IMR-90 (cell line): ENCODE measurements at regions not wholly inside any gene's neighbourhood (a gene's known extent, or its start where the extent isn't known, plus 50 kb on each side); places are given as distances from the start of the nearest gene placed in this dataset.

ENCODE experiments used
- ATAC-seq: fragments of 200-7000 bp; cut with Tn5 transposase; 2 replicates; pipeline ENCODE4 v1.9.1; 2020; ENCODE audit warnings: low read depth, mild to moderate bottlenecking, moderate library complexity
- BruUV-seq: library from RNA; stranded (reverse); fragments of 400-500 nt; replicated peaks from 2 replicates; lab custom pipeline; 2021; lab: Mats Ljungman, UMichigan
- CTCF ChIA-PET: fragments of 300-600 bp; formaldehyde crosslinking; extraction: SDS; loops from one replicate; lab custom pipeline; 2021; ENCODE audit warnings: antibody characterized with exemption; lab: Yijun Ruan, JAX
- POLR2A ChIA-PET: fragments of 300-600 bp; sonication (Branson Sonifier 250); formaldehyde crosslinking; loops from one replicate; lab custom pipeline; 2022; ENCODE audit warnings: antibody characterized with exemption; ENCODE audit not compliant: unreplicated experiment; lab: Charles Lee
- DNase-seq: peaks from one replicate; pipeline ENCODE4 v3.0.0; 2013
- H2AFZ ChIP-seq: replicated peaks from 2 replicates; pipeline ENCODE3; 2013; ENCODE audit warnings: low read length, mild to moderate bottlenecking; ENCODE audit not compliant: poor library complexity
- H2AK5ac ChIP-seq: 2 replicates; pipeline ENCODE4 v1.6.1; 2013; ENCODE audit warnings: low read depth, low read length, inconsistent platforms
- H2AK9ac ChIP-seq: replicated peaks from 2 replicates; pipeline ENCODE3; 2013; ENCODE audit warnings: mild to moderate bottlenecking, low read depth, low read length, moderate library complexity; ENCODE audit not compliant: poor library complexity
- H2BK120ac ChIP-seq: 2 replicates; pipeline ENCODE4 v1.6.1; 2013; ENCODE audit warnings: low read depth, low read length, inconsistent platforms
- H2BK15ac ChIP-seq: 3 replicates; pipeline ENCODE4 v1.6.1; 2013; ENCODE audit warnings: low read depth, low read length, inconsistent platforms
- H2BK20ac ChIP-seq: 2 replicates; pipeline ENCODE4 v1.6.1; 2013; ENCODE audit warnings: low read depth, mild to moderate bottlenecking, inconsistent platforms, low read length, moderate library complexity
- H2BK5ac ChIP-seq: 2 replicates; pipeline ENCODE4 v1.6.1; 2013; ENCODE audit warnings: mild to moderate bottlenecking, low read depth, low read length, inconsistent platforms; ENCODE audit not compliant: poor library complexity, severe bottlenecking
- H3K14ac ChIP-seq: replicated peaks from 2 replicates; pipeline ENCODE4 v1.6.1; 2013; ENCODE audit warnings: low read depth, low read length, inconsistent platforms
- H3K18ac ChIP-seq: 2 replicates; pipeline ENCODE4 v1.6.1; 2013; ENCODE audit warnings: low read depth, low read length, control low read depth
- H3K23ac ChIP-seq: 2 replicates; pipeline ENCODE4 v1.6.1; 2013; ENCODE audit warnings: low read depth, low read length, inconsistent platforms
- H3K27ac ChIP-seq: 2 replicates; pipeline ENCODE4 v1.5.1; 2013; ENCODE audit warnings: mild to moderate bottlenecking, control low read depth, low read length; ENCODE audit not compliant: insufficient read depth
- H3K27me3 ChIP-seq: 2 replicates; pipeline ENCODE4 v1.6.1; 2013; ENCODE audit warnings: low read length; ENCODE audit not compliant: control insufficient read depth, insufficient read depth
- H3K36me3 ChIP-seq: 2 replicates; pipeline ENCODE4 v1.6.1; 2013; ENCODE audit warnings: low read length, mixed read lengths; ENCODE audit not compliant: control insufficient read depth, insufficient read depth
- H3K4ac ChIP-seq: 2 replicates; pipeline ENCODE4 v1.6.1; 2013; ENCODE audit warnings: low read depth, low read length, inconsistent platforms
- H3K4me1 ChIP-seq: 2 replicates; pipeline ENCODE4 v1.6.1; 2013; ENCODE audit warnings: low read length, mixed read lengths; ENCODE audit not compliant: control insufficient read depth, insufficient read depth
- H3K4me2 ChIP-seq: 2 replicates; pipeline ENCODE4 v1.6.1; 2013; ENCODE audit warnings: low read depth, mild to moderate bottlenecking, control low read depth, low read length, moderate library complexity
- H3K4me3 ChIP-seq: 2 replicates; pipeline ENCODE4 v1.5.1; 2013; ENCODE audit warnings: low read depth, mild to moderate bottlenecking, control low read depth, low read length, moderate library complexity; ENCODE audit not compliant: insufficient read depth
- H3K56ac ChIP-seq: 2 replicates; pipeline ENCODE4 v1.6.1; 2013; ENCODE audit warnings: low read length, inconsistent platforms; ENCODE audit not compliant: insufficient read depth; ENCODE audit errors: extremely low read depth
- H3K79me1 ChIP-seq, 2 experiments: 2 replicates each; pipeline ENCODE4 v1.6.1; 2013; ENCODE audit warnings: low read length in 2 of 2, inconsistent platforms in 1 of 2, low read depth in 1 of 2
- H3K9ac ChIP-seq: 2 replicates; pipeline ENCODE4 v1.6.1; 2013; ENCODE audit warnings: low read depth, low read length, control low read depth
- H3K9me1 ChIP-seq: 2 replicates; pipeline ENCODE4 v1.6.1; 2013; ENCODE audit warnings: low read length, inconsistent platforms; ENCODE audit not compliant: insufficient read depth
- H3K9me3 ChIP-seq: 2 replicates; pipeline ENCODE4 v1.6.1; 2013; ENCODE audit warnings: low read length; ENCODE audit not compliant: control insufficient read depth, insufficient read depth
- H4K20me1 ChIP-seq: 2 replicates; pipeline ENCODE4 v1.6.1; 2013; ENCODE audit warnings: low read length, inconsistent platforms; ENCODE audit not compliant: insufficient read depth
- H4K5ac ChIP-seq: 2 replicates; pipeline ENCODE4 v1.6.1; 2013; ENCODE audit warnings: mild to moderate bottlenecking, low read depth, low read length, control low read depth
- H4K8ac ChIP-seq, 2 experiments: 2 replicates each; pipeline ENCODE4 v1.6.1; 2013; ENCODE audit warnings: low read depth in 2 of 2, low read length in 2 of 2, control low read depth in 1 of 2, inconsistent platforms in 1 of 2
- H4K91ac ChIP-seq: 2 replicates; pipeline ENCODE4 v1.6.1; 2013; ENCODE audit warnings: low read depth, low read length, inconsistent platforms; ENCODE audit not compliant: insufficient read depth
- BHLHE40 ChIP-seq: fragments of 150-350 bp; IDR thresholded peaks from 2 replicates; pipeline ENCODE4 v1.6.1; 2016; ENCODE audit warnings: mild to moderate bottlenecking, low read depth, low read length
- CEBPB ChIP-seq: IDR thresholded peaks from 2 replicates; pipeline ENCODE4 v1.6.1; 2012; ENCODE audit warnings: low read depth, low read length, improper control_type of control experiment
- FOS ChIP-seq: fragments of 150-350 bp; IDR thresholded peaks from 2 replicates; pipeline ENCODE4 v1.6.1; 2016; ENCODE audit warnings: low read depth, low read length
- NFE2L2 ChIP-seq: fragments of 150-350 bp; IDR thresholded peaks from 2 replicates; pipeline ENCODE4 v1.6.1; 2016; ENCODE audit warnings: low read depth, mild to moderate bottlenecking, low read length
- WGBS, 2 experiments: methylation state at CpG; one replicate each; pipeline versions ENCODE4 v1.1.5 to v1.1.7; 2013; ENCODE audit warnings: missing lambda C conversion rate in 2 of 2; ENCODE audit not compliant: insufficient read length in 1 of 2; ENCODE audit errors: extremely low coverage in 2 of 2; 5-methylcytosine and 5-hydroxymethylcytosine counted together
- dilution Hi-C: fragments of 300-500 bp; cut with HindIII; formaldehyde crosslinking; loops from one replicate; pipeline ENCODE4 v1.14.3; 2018; ENCODE audit warnings: low sequenced_read_pairs; ENCODE audit not compliant: unreplicated experiment
- in situ Hi-C: fragments of 300-500 bp; cut with MboI; formaldehyde crosslinking; loops from 3 replicates; pipeline ENCODE4 v1.14.3; 2019; ENCODE audit warnings: low sequenced_read_pairs, inconsistent platforms, mixed read lengths
- intact Hi-C: fragments of 100-400 bp; cut with micrococcal nuclease; formaldehyde crosslinking; loops from 2 replicates; pipeline ENCODE4 v1.10.0; 2022
- TF ChIP-seq, protein P1 (sequence below): fragments of 150-350 bp; IDR thresholded peaks from 2 replicates; pipeline ENCODE4 v1.6.1; 2016; ENCODE audit warnings: low read depth, mild to moderate bottlenecking, low read length, moderate library complexity, borderline replicate concordance
- TF ChIP-seq, protein P2 (sequence below): conservative IDR thresholded peaks from 2 replicates; pipeline ENCODE4 v1.5.1; 2012; ENCODE audit warnings: mild to moderate bottlenecking, low read depth, low read length, improper control_type of control experiment

DNA sequence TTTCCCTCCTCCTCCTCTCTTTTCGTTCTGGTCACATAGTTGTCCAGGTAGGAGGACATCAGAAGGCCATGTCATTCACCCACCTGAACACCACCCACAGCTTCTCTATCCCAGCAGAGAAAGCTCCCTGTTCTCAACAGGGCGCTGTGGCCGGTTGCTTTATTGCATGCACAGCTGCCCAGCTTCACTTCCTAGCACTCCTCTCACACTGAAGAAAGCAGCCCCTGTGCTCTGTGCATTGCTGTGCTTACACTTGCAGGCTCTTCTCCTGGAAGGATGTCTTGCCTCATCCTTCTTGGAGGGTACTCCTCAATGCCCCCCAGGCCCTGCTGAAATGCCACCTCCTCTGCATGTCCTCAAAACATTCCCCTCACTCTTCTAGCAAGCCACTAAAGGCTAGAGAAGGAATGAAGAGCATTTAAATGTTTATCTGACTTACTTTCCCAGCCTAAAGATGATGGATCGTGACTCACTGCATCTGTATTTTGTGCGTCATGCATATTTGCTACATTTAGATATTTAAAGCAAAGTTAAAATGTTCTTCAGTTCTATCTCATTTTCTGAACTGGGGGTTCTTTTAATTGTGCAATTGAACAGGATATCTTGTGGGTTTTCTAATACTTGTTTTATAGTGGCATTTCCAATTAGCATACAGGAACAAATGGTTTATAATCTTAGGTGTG lies 186.4 kb upstream of the PUDP start:
- ATAC-seq (peak; percentile 85), DNase-seq (peak; percentile 93)
- no peak overlapping the region for H3K4me3 ChIP-seq
- no peaks in the 10 kb centered on the region for H4K20me1 ChIP-seq
- peak overlapping the region; percentile 94 for H2AK5ac ChIP-seq
- peak overlapping the region; percentile 76 for H4K5ac ChIP-seq
- no peaks in the 10 kb centered on the region for H3K36me3 ChIP-seq
- peak overlapping the region; percentile 95 for H3K4ac ChIP-seq
- no TSS peak for BruUV-seq
- no peaks in the 10 kb centered on the region for H3K79me1 ChIP-seq
- peak overlapping the region; percentile 62; the same call in 1 of the 2 replicates for H3K56ac ChIP-seq
- peaks cover 9% of the 10 kb centered on the region for H3K9me1 ChIP-seq
- in situ Hi-C loops (no loop called here), dilution Hi-C loops (no loop called here), intact Hi-C loops (no loop called here)
- peaks cover 8% of the 10 kb centered on the region for H3K4me1 ChIP-seq
- H2AFZ ChIP-seq: peak overlapping the region; percentile 73
- peak overlapping the region; percentile 88; the same call in 2 of the 3 replicates for H2BK15ac ChIP-seq
- H2AK9ac ChIP-seq: peak overlapping the region; percentile 71
- 82% methylated on average over 2 of the region's 5 CpGs; no CpG with 5 or more reads in 1 of the 2 experiments for WGBS, 2 experiments
- peak overlapping the region; percentile 64 for H3K23ac ChIP-seq
- ChIA-PET POLR2A (no interaction called here), CTCF (no interaction called here)
- H4K91ac ChIP-seq: peak overlapping the region; percentile 92
- H2BK20ac ChIP-seq: peak overlapping the region; percentile 97
- peak overlapping the region; percentile 90 for H3K18ac ChIP-seq
- H2BK120ac ChIP-seq: peak overlapping the region; percentile 96
- no peaks in the 10 kb centered on the region for H3K27me3 ChIP-seq
- peak overlapping the region; percentile 92 for H3K27ac ChIP-seq
- no peak overlapping the region for H3K9ac ChIP-seq
- H3K4me2 ChIP-seq: peak overlapping the region; percentile 29; the same call in 1 of the 2 replicates
- peak overlapping the region; percentile 90 for H2BK5ac ChIP-seq
- peak; percentile 45; the same call in 1 of the 2 replicates for TF ChIP-seq BHLHE40
- TF ChIP-seq FOS: peak; percentile 93
- TF ChIP-seq, protein P1, sequence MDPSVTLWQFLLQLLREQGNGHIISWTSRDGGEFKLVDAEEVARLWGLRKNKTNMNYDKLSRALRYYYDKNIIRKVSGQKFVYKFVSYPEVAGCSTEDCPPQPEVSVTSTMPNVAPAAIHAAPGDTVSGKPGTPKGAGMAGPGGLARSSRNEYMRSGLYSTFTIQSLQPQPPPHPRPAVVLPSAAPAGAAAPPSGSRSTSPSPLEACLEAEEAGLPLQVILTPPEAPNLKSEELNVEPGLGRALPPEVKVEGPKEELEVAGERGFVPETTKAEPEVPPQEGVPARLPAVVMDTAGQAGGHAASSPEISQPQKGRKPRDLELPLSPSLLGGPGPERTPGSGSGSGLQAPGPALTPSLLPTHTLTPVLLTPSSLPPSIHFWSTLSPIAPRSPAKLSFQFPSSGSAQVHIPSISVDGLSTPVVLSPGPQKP: no peak
- TF ChIP-seq, protein P2, sequence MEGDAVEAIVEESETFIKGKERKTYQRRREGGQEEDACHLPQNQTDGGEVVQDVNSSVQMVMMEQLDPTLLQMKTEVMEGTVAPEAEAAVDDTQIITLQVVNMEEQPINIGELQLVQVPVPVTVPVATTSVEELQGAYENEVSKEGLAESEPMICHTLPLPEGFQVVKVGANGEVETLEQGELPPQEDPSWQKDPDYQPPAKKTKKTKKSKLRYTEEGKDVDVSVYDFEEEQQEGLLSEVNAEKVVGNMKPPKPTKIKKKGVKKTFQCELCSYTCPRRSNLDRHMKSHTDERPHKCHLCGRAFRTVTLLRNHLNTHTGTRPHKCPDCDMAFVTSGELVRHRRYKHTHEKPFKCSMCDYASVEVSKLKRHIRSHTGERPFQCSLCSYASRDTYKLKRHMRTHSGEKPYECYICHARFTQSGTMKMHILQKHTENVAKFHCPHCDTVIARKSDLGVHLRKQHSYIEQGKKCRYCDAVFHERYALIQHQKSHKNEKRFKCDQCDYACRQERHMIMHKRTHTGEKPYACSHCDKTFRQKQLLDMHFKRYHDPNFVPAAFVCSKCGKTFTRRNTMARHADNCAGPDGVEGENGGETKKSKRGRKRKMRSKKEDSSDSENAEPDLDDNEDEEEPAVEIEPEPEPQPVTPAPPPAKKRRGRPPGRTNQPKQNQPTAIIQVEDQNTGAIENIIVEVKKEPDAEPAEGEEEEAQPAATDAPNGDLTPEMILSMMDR: no peak
- TF ChIP-seq NFE2L2: no peak
- TF ChIP-seq CEBPB: peak; percentile 79
- H3K9me3 ChIP-seq: peaks cover 2% of the 10 kb centered on the region; the same call in 1 of the 2 replicates
- peak overlapping the region; percentile 73 for H3K14ac ChIP-seq
- H4K8ac ChIP-seq: peak overlapping the region; percentile 61 to 72
